NOMO-1 (cell line): ENCODE measurements at regions not wholly inside any gene's neighbourhood (a gene's known extent, or its start where the extent isn't known, plus 50 kb on each side); places are given as distances from the start of the nearest gene placed in this dataset.
"Not testable (repeated sequence)": the region's sequence is repeated elsewhere in the genome, so short reads cannot be mapped to it uniquely, and the experiment has no call there.

Experiments used
- DNase-seq, 2 experiments: peaks; one replicate each; lab custom pipeline; 2025; ENCODE audit not compliant: unreplicated experiment in 2 of 2; lab: John Stamatoyannopoulos, UW

GRCh38 chr12:77236066-77236465 is 170.7 kb upstream of the E2F7 start:
- no peak for DNase-seq

- DNase-seq = no peak
Measured at GRCh38 chr12:77232045-77232444, 166.7 kb upstream of the E2F7 start.

GRCh38 chr12:77231501-77231918 is 166.1 kb upstream of the E2F7 start:
- DNase-seq = peak; percentile 81 to 90

- no peak for DNase-seq
Measured at GRCh38 chr12:77229640-77230442, 164.5 kb upstream of the E2F7 start.

GRCh38 chr12:77228376-77228775 is 163.0 kb upstream of the E2F7 start:
- DNase-seq = no peak

GRCh38 chr12:77226368-77226767 is 161.0 kb upstream of the E2F7 start:
- DNase-seq = no peak

GRCh38 chr12:77225373-77225772 is 160.0 kb upstream of the E2F7 start:
- DNase-seq = no peak

- no peak for DNase-seq
Measured at GRCh38 chr12:77224346-77224745, 159.0 kb upstream of the E2F7 start.

GRCh38 chr12:77222336-77222735 is 157.0 kb upstream of the E2F7 start:
- no peak for DNase-seq

- no peak for DNase-seq
Measured at GRCh38 chr12:77220586-77220985, 155.2 kb upstream of the E2F7 start.

- DNase-seq = no peak
Measured at GRCh38 chr12:77218278-77218677, 152.9 kb upstream of the E2F7 start.

GRCh38 chr12:77216136-77216535 is 150.8 kb upstream of the E2F7 start:
- not testable (repeated sequence) for DNase-seq

GRCh38 chr12:77214136-77214535 is 148.8 kb upstream of the E2F7 start:
- no peak for DNase-seq

GRCh38 chr12:77213319-77213718 is 147.9 kb upstream of the E2F7 start:
- no peak for DNase-seq

GRCh38 chr12:77210724-77211123 is 145.4 kb upstream of the E2F7 start:
- DNase-seq = no peak

- no peak for DNase-seq
Measured at GRCh38 chr12:77204083-77204482, 138.7 kb upstream of the E2F7 start.

GRCh38 chr12:77202457-77203060 is 137.2 kb upstream of the E2F7 start:
- DNase-seq = no peak

GRCh38 chr12:77189901-77190416 is 124.6 kb upstream of the E2F7 start:
- no peak for DNase-seq

- no peak for DNase-seq
Measured at GRCh38 chr12:77189458-77189857, 124.1 kb upstream of the E2F7 start.

GRCh38 chr12:77179515-77179914 is 114.1 kb upstream of the E2F7 start:
- DNase-seq = no peak

GRCh38 chr12:77167801-77168200 is 102.4 kb upstream of the E2F7 start:
- no peak for DNase-seq

- no peak for DNase-seq
Measured at GRCh38 chr12:77166696-77167095, 101.3 kb upstream of the E2F7 start.
